HPDE6-E6E7 (cell line): ENCODE measurements at regions not wholly inside any gene's neighbourhood (a gene's known extent, or its start where the extent isn't known, plus 50 kb on each side); places are given as distances from the start of the nearest gene placed in this dataset.

Source experiments
- DNase-seq: peaks from one replicate; pipeline ENCODE4 v3.0.0; 2011; ENCODE audit warnings: missing footprints; ENCODE audit errors: extremely low spot score

- no peak for DNase-seq
Measured at GRCh38 chr12:22900401-22900800, 275.4 kb downstream of the ETNK1 start.

- no peak for DNase-seq
Measured at GRCh38 chr12:22904485-22904884, 279.5 kb downstream of the ETNK1 start.

GRCh38 chr12:22916241-22916640, 291.3 kb downstream of the ETNK1 start:
- DNase-seq: no peak

GRCh38 chr12:22916815-22917214, 291.8 kb downstream of the ETNK1 start:
- no peak for DNase-seq

GRCh38 chr12:22919883-22920282, 294.9 kb downstream of the ETNK1 start:
- no peak for DNase-seq

GRCh38 chr12:22923768-22924167, 298.8 kb downstream of the ETNK1 start:
- DNase-seq: no peak

- DNase-seq: no peak
Measured at GRCh38 chr12:22924391-22924790, 299.4 kb downstream of the ETNK1 start.

GRCh38 chr12:22925623-22926022, 300.7 kb downstream of the ETNK1 start:
- DNase-seq: no peak

GRCh38 chr12:22932431-22932830, 307.5 kb downstream of the ETNK1 start:
- DNase-seq: no peak

GRCh38 chr12:22935090-22935489, 310.1 kb downstream of the ETNK1 start:
- no peak for DNase-seq

- DNase-seq: no peak
Measured at GRCh38 chr12:22935501-22935900, 310.5 kb downstream of the ETNK1 start.

- no peak for DNase-seq
Measured at GRCh38 chr12:22938323-22938722, 313.4 kb downstream of the ETNK1 start.

- DNase-seq: no peak
Measured at GRCh38 chr12:22951206-22951605, 326.2 kb downstream of the ETNK1 start.

- no peak for DNase-seq
Measured at GRCh38 chr12:22956690-22957089, 331.7 kb downstream of the ETNK1 start.

GRCh38 chr12:22967171-22967570, 342.2 kb downstream of the ETNK1 start:
- no peak for DNase-seq

GRCh38 chr12:22969521-22969920, 344.6 kb downstream of the ETNK1 start:
- DNase-seq: no peak

GRCh38 chr12:22971247-22971646, 346.3 kb downstream of the ETNK1 start:
- no peak for DNase-seq

- DNase-seq: no peak
Measured at GRCh38 chr12:22971701-22972191, 346.8 kb downstream of the ETNK1 start.

GRCh38 chr12:22974865-22975264, 349.9 kb downstream of the ETNK1 start:
- peak; percentile 45 for DNase-seq

- peak; percentile 80 for DNase-seq
Measured at GRCh38 chr12:22978962-22979361, 354.0 kb downstream of the ETNK1 start.

- no peak for DNase-seq
Measured at GRCh38 chr12:22979854-22980469, 355.0 kb downstream of the ETNK1 start.

GRCh38 chr12:22981711-22982110, 356.7 kb downstream of the ETNK1 start:
- DNase-seq: no peak

- no peak for DNase-seq
Measured at GRCh38 chr12:22982635-22983034, 357.7 kb downstream of the ETNK1 start.

- no peak for DNase-seq
Measured at GRCh38 chr12:22986997-22987396, 362.0 kb downstream of the ETNK1 start.
